Activated CD4-positive, alpha-beta T cell treated with anti-CD3 and anti-CD28 coated beads, Interleukin-2, amount 50 U/mL, for 4 hours (primary cell): ENCODE measurements at regions not wholly inside any gene's neighbourhood (a gene's known extent, or its start where the extent isn't known, plus 50 kb on each side); places are given as distances from the start of the nearest gene placed in this dataset.
"Not testable (repeated sequence)": the region's sequence is repeated elsewhere in the genome, so short reads cannot be mapped to it uniquely, and the experiment has no call there.

Experiments used
- DNase-seq, 2 experiments: peaks; one replicate each; pipeline ENCODE4 v3.0.0-alpha.2; 2020

- no peak for DNase-seq
These were observed 939.0 kb downstream of the LRFN5 start for GRCh38 chr14:42545636-42546035.

- no peak for DNase-seq
These were observed 934.9 kb downstream of the LRFN5 start for GRCh38 chr14:42541535-42542001.

DNA sequence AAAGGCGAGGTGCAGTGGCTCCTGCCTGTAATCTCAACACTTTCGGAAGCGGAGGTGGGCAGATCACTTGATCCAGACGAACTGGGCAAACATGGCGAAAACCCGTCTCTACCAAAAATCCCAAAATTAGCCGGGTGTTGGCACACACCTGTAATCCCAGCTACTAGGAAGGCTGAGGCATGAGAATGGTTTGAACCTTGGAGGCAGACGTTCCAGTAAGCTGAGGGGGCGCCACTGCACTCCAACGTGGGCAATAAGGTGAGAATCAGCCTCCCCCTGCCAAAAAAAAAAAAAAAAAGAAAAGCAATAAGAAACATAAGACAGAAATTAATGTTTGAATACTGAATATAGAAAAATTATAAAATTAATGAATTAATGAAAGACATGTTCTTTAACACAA is 928.7 kb downstream of the LRFN5 start:
- no peak for DNase-seq

- no peak for DNase-seq
These were observed 926.8 kb downstream of the LRFN5 start for GRCh38 chr14:42533476-42533875.

- DNase-seq, result no peak
These were observed 925.5 kb downstream of the LRFN5 start for GRCh38 chr14:42532194-42532593.

- no peak for DNase-seq
These were observed 920.5 kb downstream of the LRFN5 start for GRCh38 chr14:42527141-42527540.

- no peak for DNase-seq
These were observed 917.0 kb downstream of the LRFN5 start for GRCh38 chr14:42523666-42524065.

GRCh38 chr14:42517806-42518500 is 911.3 kb downstream of the LRFN5 start:
- no peak for DNase-seq

GRCh38 chr14:42513837-42514236 is 907.2 kb downstream of the LRFN5 start:
- DNase-seq, result no peak

DNA sequence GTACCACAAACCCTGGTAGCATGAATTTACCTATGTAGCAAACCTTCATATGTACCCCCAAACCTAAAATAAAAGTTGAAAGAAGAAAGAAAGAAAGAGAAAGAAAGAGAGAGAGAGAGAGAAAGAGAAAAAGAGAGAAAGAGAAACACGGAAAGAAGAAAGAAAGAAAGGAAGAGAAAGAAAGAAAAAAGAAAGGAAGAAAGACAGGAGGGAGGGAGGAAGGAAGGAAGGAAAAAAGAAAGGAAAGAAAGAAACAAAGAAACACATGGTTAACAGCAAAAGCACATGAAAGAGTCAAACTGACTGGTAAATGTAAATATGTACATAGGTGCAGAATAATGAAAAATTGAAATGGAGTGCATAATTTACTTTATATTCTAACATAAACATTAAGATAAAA is 903.4 kb downstream of the LRFN5 start:
- DNase-seq, result no peak

DNA sequence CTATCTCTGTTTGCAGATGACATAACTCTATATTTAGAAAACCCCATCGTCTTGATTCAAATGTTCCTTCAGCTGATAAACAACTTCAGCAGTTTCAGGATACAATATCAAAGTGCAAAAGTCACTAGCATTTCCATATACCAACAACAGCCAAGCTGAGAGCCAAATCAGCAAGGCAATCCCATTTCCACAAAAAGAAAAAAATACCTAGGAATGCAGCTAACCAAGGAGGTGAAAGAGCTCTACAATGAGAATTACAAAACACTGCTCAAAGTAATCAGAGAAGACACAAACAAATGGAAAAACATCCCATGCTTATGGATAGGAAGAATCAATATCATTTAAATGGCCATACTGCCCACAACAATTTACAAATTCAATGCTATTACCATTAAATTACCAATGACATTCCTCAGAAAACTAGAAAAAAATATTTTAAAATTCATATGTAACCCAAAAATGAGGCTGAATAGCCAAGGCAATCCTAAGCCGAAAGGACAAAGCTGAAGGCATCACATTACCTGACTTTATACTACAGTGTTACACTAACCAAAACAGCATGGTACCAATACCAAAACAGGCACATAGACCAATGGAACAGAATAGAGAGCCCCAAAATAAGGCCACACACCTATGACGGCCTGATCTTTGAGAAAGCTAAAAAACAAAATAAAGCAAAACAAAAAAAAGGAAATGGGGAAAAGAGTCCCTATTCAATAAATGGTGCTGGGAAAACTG is 901.7 kb downstream of the LRFN5 start:
- DNase-seq, result no peak

DNA sequence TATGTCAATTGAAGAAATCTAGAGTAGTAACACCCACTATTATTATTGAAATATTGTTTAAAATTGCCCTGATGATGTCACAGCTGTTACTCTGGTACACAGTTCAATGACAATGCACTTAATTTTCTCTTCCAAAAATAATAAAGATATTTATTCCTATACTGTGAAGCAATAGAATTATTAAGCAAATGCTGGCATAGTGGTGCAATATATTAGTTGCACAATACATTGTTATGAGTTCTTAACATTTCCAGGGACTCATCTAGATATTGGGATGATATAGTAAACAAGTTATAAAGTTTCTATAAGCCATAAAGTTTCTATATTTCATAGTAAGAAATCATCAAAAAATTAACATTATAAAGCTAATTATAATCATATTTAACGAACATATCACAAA is 897.8 kb downstream of the LRFN5 start:
- DNase-seq, result no peak

DNA sequence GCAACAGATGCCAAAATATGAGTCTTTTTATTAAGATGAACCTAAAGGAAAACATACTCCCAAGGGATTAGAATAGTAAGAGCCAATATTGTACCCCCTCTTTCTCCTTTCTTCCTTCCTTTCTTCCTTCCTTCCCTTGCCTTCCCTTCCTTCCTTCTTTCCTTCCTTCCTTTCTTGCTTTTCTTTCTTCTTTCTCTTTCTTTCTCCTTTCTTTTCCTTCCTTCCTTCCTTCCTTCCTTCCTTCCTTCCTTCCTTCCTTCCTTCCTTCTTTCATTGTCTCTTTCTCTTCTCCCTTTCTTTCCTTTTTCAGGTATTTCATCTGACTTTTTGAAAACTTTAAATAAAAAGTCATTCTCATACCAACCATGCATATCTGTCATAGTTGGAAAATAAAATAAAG is 892.5 kb downstream of the LRFN5 start:
- DNase-seq, result no peak

DNA sequence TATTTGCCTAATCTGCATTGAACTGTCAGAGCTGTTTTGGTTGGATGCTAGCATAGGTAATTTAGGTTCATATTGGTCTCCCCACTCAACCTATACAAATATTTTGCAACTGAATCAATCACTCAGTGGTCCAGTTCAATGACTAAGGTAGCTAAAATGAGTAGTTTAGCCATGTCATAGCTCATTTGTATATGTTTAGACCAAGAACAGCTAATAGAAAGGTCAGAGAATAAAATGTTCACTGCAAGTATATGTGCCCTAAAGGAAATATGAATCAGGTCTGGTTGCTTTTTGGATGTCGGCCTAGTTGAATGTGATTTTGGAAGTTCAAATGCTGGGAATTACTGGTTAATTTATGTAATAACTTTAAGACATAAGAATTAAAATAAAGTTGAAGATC is 883.9 kb downstream of the LRFN5 start:
- DNase-seq, result no peak

DNA sequence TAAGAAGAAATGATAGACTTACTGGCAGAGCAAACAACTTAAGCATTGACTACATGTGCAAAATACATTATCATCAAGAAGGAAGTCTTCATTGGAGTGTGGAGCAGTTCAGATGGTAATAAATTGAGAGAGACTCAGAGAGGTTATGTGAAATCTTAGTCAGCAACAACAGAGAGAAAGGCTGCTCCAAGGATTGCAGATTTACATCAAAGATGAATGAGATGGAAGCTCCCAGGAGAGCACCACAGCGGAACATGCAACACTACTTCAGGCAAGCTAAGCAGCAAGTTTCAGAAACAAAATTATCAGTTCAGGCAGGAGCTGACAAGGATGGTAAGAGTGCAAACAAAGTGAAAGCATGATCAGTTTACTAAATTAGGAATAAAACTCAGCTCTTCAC is 882.3 kb downstream of the LRFN5 start:
- DNase-seq, result no peak

- not testable (repeated sequence) for DNase-seq
These were observed 875.8 kb downstream of the LRFN5 start for GRCh38 chr14:42482345-42482971.

DNA sequence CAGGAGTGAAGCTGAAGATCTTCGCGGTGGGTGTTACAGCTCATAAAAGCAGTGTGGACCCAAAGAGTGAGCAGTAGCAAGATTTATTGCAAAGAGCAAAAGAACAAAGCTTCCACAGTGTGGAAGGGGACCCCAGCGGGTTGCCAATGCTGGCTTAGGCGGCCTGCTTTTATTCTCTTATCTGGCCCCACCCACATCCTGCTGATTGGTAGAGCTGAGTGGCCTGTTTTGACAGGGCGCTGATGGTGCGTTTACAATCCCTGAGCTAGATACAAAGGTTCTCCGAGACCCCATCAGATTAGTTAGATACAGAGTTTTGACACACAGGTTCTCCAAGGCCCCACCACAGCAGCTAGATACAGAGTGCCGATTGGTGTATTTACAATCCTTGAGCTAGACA is 875.0 kb downstream of the LRFN5 start:
- not testable (repeated sequence) for DNase-seq

DNA sequence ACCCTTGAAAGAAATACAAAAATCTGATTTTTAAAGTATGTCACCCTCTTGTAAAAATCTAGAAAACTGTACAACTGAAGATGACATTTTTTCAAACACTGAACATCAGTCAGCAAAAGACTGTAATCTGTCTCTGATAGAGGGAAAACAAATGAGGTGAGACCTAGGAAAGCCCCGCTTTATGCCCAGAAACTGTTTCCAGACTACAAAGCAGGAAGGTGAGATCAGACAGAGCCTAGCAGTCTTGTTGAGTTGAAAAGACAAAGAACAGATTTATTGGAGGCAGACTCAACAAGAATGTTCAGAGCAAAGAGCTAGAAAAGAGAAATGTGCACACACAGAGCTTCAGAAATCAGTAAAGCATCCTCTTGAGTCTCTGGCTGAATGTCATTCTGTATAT is 873.6 kb downstream of the LRFN5 start:
- no peak for DNase-seq

- no peak for DNase-seq
These were observed 868.6 kb downstream of the LRFN5 start for GRCh38 chr14:42475289-42475688.

- DNase-seq, result no peak
These were observed 863.7 kb downstream of the LRFN5 start for GRCh38 chr14:42470427-42470719.

DNA sequence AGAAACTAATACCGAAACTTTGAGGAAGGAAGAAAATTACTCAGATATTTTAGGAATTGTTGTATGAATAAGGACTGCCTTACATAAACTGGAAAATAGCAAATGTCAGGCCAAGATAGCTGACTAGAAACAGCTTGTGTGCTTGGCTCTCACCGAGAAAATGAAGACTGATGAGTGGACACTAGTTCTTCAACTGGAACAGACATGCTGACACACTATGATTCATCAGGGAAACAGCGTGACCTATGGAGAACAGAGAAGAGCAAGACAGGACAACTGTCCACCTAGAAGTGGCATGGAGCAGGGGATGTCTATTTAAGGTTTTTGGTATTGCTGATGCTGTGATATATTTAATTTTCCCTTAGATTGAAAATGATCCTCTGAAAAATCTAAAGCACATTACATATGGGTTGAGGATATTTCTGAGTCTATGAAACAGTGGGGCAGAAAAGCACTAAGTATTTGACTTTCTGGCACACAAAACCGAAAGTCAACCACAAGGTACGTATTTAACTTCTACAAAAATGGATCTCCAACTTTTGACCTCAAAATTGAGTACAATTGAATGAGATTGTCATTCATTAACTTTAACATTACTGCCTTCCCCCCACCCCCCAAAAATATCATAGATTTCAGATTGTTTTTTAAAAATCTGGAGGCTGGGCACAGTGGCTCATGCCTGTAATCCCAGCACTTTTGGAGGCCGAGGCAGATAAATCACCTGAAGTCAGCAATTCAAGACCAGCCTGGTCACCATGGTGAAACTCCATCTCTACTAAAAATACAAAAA is 863.2 kb downstream of the LRFN5 start:
- no peak for DNase-seq

GRCh38 chr14:42460673-42461072 is 854.0 kb downstream of the LRFN5 start:
- DNase-seq, result no peak

DNA sequence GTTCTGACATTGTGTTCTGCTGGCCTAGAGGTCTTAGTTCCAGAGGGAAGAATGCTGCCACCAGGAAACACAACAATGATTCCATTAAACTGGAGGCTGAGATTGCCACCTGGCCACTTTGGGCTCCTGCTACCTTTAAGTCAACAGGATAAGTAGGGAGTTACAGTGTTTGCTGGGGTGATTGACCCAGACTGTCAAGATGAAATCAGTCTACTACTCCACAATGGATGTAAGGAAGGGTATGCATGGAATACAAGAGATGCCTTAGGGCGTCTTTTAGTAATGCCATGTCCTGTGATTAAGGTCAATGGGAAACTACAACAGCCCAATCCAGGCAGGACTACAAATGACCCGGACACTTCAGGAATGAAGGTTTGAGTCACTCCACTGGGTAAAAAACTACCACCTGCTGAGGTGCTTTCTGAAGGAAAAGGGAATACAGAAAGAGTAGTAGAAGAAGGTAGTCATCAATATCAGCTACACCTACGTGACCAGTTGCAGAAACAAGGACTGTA is 852.6 kb downstream of the LRFN5 start:
- no peak for DNase-seq
